ENCODE measurements at regions not wholly inside any gene's neighbourhood (a gene's known extent, or its start where the extent isn't known, plus 50 kb on each side); places are given as distances from the start of the nearest gene placed in this dataset.

DNA sequence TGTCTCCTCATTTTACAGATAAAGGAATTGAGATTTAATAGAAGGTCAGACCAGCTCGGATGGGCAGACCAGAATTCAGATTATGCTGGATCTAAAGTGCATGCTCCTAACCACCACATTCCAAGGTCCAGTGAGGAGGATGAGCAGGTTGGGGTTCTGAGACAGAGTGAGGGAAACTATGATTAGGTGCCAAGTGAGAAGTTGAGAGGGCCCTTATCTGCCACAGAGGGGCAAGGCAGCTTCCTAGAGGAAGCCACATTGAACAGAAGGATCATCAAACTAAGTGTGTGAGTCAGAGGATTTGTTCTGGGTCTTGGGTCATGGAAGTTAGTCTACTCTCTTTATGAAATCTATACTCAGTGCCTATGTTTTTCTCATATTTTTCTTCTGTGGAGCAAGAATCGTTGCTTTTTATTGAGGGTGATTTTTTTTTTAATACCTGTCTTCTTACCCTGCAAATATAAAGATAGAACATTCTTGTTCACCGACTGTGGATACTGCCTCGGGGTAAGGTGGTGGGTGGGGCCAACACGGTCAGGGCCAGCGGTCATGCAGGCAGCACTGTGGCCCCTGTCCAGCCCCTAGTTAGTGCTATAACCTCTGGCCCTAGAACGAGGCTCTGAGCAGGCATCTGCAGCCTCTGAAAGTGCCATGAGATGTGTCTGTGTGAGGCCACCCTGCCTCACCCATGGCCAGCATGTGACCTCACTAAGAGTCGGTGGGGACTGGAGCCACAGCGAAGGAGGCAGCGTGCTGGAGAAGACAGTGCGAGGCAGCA lies 55.6 kb upstream of the PTHLH start:
- no peak overlapping the region for H3K27ac ChIP-seq (ENCODE audit: insufficient read depth, low read length)
- no peak overlapping the region for H2AK9ac ChIP-seq (replicated peaks; ENCODE audit: low read depth, low read length, poor library complexity)
- no peak overlapping the region for H3K56ac ChIP-seq (ENCODE audit: extremely low read depth, insufficient read depth, low read length)
- no peaks in the 10 kb centered on the region for H3K79me1 ChIP-seq (ENCODE audit: low read depth in 1 of 2, low read length in 2 of 2)
- peak overlapping the region; percentile 38; the same call in 1 of the 2 replicates for H4K91ac ChIP-seq (ENCODE audit: insufficient read depth, low read depth, low read length)
- 83% methylated on average over 2 of the region's 11 CpGs; no CpG with 5 or more reads in 1 of the 2 experiments for WGBS, 2 experiments (ENCODE audit: extremely low coverage in 2 of 2, insufficient read length in 1 of 2)
- ChIA-PET POLR2A (ENCODE audit: unreplicated experiment) (no interaction called here), CTCF (no interaction called here)
- H3K4ac ChIP-seq (ENCODE audit: low read depth, low read length): peak overlapping the region; percentile 17; the same call in 1 of the 2 replicates
- H4K5ac ChIP-seq (ENCODE audit: low read depth, low read length): no peak overlapping the region; the same call in 1 of the 2 replicates
- no peak overlapping the region for H3K23ac ChIP-seq (ENCODE audit: low read depth, low read length)
- peaks cover 7% of the 10 kb centered on the region for H3K9me1 ChIP-seq (ENCODE audit: insufficient read depth, low read length)
- H3K27me3 ChIP-seq (ENCODE audit: control insufficient read depth, insufficient read depth, low read length): no peaks in the 10 kb centered on the region
- H2BK120ac ChIP-seq (ENCODE audit: low read depth, low read length): peak overlapping the region; percentile 21; the same call in 1 of the 2 replicates
- no peak overlapping the region for H3K18ac ChIP-seq (ENCODE audit: low read depth, low read length)
- TF ChIP-seq MAZ (IDR thresholded peaks at IDR 0.05; ENCODE audit: borderline replicate concordance, low read depth, low read length): no peak
- no peak for TF ChIP-seq NFE2L2 (IDR thresholded peaks at IDR 0.05; ENCODE audit: low read depth, low read length)
- TF ChIP-seq CHD1 (IDR thresholded peaks at IDR 0.05; ENCODE audit: low read depth, low read length): no peak
- TF ChIP-seq BHLHE40 (IDR thresholded peaks at IDR 0.05; ENCODE audit: low read depth, low read length): no peak
- no peak for TF ChIP-seq RCOR1 (IDR thresholded peaks at IDR 0.05; ENCODE audit: insufficient replicate concordance, low read length)
- TF ChIP-seq RFX5 (IDR thresholded peaks at IDR 0.05; ENCODE audit: low read depth, low read length): no peak
- TF ChIP-seq, protein P1, sequence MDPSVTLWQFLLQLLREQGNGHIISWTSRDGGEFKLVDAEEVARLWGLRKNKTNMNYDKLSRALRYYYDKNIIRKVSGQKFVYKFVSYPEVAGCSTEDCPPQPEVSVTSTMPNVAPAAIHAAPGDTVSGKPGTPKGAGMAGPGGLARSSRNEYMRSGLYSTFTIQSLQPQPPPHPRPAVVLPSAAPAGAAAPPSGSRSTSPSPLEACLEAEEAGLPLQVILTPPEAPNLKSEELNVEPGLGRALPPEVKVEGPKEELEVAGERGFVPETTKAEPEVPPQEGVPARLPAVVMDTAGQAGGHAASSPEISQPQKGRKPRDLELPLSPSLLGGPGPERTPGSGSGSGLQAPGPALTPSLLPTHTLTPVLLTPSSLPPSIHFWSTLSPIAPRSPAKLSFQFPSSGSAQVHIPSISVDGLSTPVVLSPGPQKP (IDR thresholded peaks at IDR 0.05; ENCODE audit: borderline replicate concordance, low read depth, low read length): no peak
- no peak for TF ChIP-seq CEBPB (IDR thresholded peaks at IDR 0.05; ENCODE audit: low read depth, low read length)
- TF ChIP-seq POLR2A (IDR thresholded peaks at IDR 0.05; ENCODE audit: low read depth, low read length): no peak
- TF ChIP-seq, protein P2, sequence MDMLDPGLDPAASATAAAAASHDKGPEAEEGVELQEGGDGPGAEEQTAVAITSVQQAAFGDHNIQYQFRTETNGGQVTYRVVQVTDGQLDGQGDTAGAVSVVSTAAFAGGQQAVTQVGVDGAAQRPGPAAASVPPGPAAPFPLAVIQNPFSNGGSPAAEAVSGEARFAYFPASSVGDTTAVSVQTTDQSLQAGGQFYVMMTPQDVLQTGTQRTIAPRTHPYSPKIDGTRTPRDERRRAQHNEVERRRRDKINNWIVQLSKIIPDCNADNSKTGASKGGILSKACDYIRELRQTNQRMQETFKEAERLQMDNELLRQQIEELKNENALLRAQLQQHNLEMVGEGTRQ (IDR thresholded peaks at IDR 0.05; ENCODE audit: low read depth, low read length): no peak
- H3K9me3 ChIP-seq (ENCODE audit: control insufficient read depth, insufficient read depth, low read length): no peaks in the 10 kb centered on the region
- H2BK15ac ChIP-seq (ENCODE audit: low read depth, low read length): peak overlapping the region; percentile 96; the same call in 1 of the 3 replicates
- no peak overlapping the region for H3K4me3 ChIP-seq (ENCODE audit: insufficient read depth, low read depth, low read length)
- DNase-seq (peak; percentile 45), ATAC-seq (ENCODE audit: low read depth) (peak; percentile 9; the same call in 1 of the 2 replicates)
- peak overlapping the region; percentile 59 for H2AFZ ChIP-seq (replicated peaks; ENCODE audit: low read length, poor library complexity)
- dilution Hi-C loops (cut with HindIII; ENCODE audit: low sequenced_read_pairs, unreplicated experiment): no loop called here
- H3K4me2 ChIP-seq (ENCODE audit: low read depth, low read length): no peak overlapping the region
- peaks cover 11% of the 10 kb centered on the region for H3K4me1 ChIP-seq (ENCODE audit: control insufficient read depth, insufficient read depth, low read length)
- no peaks in the 10 kb centered on the region for H3K36me3 ChIP-seq (ENCODE audit: control insufficient read depth, insufficient read depth, low read length)
- no peak overlapping the region for H2BK5ac ChIP-seq (ENCODE audit: low read depth, low read length, poor library complexity, severe bottlenecking)
- intact Hi-C loops (cut with micrococcal nuclease): no loop called here
- peak overlapping the region; percentile 87 for H2AK5ac ChIP-seq (ENCODE audit: low read depth, low read length)
- peak overlapping the region in 1 of 2 experiments; percentile 41; a peak in 3 of 4 replicates for H4K8ac ChIP-seq (ENCODE audit: low read depth in 2 of 2, low read length in 2 of 2)
- H2BK20ac ChIP-seq (ENCODE audit: low read depth, low read length): no peak overlapping the region
- BruUV-seq (replicated peaks): no TSS peak
- H3K9ac ChIP-seq (ENCODE audit: low read depth, low read length): no peak overlapping the region
- in situ Hi-C loops (cut with MboI; ENCODE audit: low sequenced_read_pairs): no loop called here
- H3K14ac ChIP-seq (replicated peaks; ENCODE audit: low read depth, low read length): 0 out of 2 replicates have a peak overlapping the region, but pooled peaks have one; percentile 29
- no peaks in the 10 kb centered on the region for H4K20me1 ChIP-seq (ENCODE audit: insufficient read depth, low read length)

Data from IMR-90 (cell line).